Embryonic facial prominence (tissue), 1 donor: ENCODE measurements at regions not wholly inside any gene's neighbourhood (a gene's known extent, or its start where the extent isn't known, plus 50 kb on each side); places are given as distances from the start of the nearest gene placed in this dataset.

Source experiments
- DNase-seq: peaks from one replicate; pipeline ENCODE4 v3.0.0-alpha.2; 2016; ENCODE audit errors: extremely low spot score

GRCh38 chr6:1065986-1066385 lies 245.9 kb upstream of the FOXQ1 start:
- no peak for DNase-seq

- no peak for DNase-seq
These were observed 248.1 kb upstream of the FOXQ1 start for GRCh38 chr6:1063671-1064355.

- no peak for DNase-seq
These were observed 248.9 kb upstream of the FOXQ1 start for GRCh38 chr6:1062786-1063545.

- no peak for DNase-seq
These were observed 252.3 kb upstream of the FOXQ1 start for GRCh38 chr6:1059596-1059995.

- no peak for DNase-seq
These were observed 254.3 kb upstream of the FOXQ1 start for GRCh38 chr6:1057490-1058135.

GRCh38 chr6:1055015-1055921 lies 256.6 kb upstream of the FOXQ1 start:
- DNase-seq = no peak

- DNase-seq = no peak
These were observed 257.3 kb upstream of the FOXQ1 start for GRCh38 chr6:1054653-1055014.

- DNase-seq = no peak
These were observed 258.3 kb upstream of the FOXQ1 start for GRCh38 chr6:1053586-1053985.

- DNase-seq = no peak
These were observed 259.6 kb upstream of the FOXQ1 start for GRCh38 chr6:1052262-1052661.

- DNase-seq = no peak
These were observed 262.0 kb upstream of the FOXQ1 start for GRCh38 chr6:1049900-1050299.

- no peak for DNase-seq
These were observed 262.7 kb upstream of the FOXQ1 start for GRCh38 chr6:1049170-1049569.

GRCh38 chr6:1047981-1048541 lies 263.8 kb upstream of the FOXQ1 start:
- DNase-seq = peak; percentile 39

- DNase-seq = no peak
These were observed 266.7 kb upstream of the FOXQ1 start for GRCh38 chr6:1045239-1045638.

- DNase-seq = no peak
These were observed 267.7 kb upstream of the FOXQ1 start for GRCh38 chr6:1044040-1044836.

- DNase-seq = no peak
These were observed 268.5 kb upstream of the FOXQ1 start for GRCh38 chr6:1043458-1043836.

GRCh38 chr6:1042583-1043457 lies 269.1 kb upstream of the FOXQ1 start:
- DNase-seq = no peak

GRCh38 chr6:1040393-1040792 lies 271.5 kb upstream of the FOXQ1 start:
- no peak for DNase-seq

GRCh38 chr6:1039746-1040145 lies 272.2 kb upstream of the FOXQ1 start:
- no peak for DNase-seq

- no peak for DNase-seq
These were observed 272.7 kb upstream of the FOXQ1 start for GRCh38 chr6:1039191-1039590.
